ENCODE measurements at regions not wholly inside any gene's neighbourhood (a gene's known extent, or its start where the extent isn't known, plus 50 kb on each side); places are given as distances from the start of the nearest gene placed in this dataset.
"Not testable (repeated sequence)": the region's sequence is repeated elsewhere in the genome, so short reads cannot be mapped to it uniquely, and the experiment has no call there.

DNA sequence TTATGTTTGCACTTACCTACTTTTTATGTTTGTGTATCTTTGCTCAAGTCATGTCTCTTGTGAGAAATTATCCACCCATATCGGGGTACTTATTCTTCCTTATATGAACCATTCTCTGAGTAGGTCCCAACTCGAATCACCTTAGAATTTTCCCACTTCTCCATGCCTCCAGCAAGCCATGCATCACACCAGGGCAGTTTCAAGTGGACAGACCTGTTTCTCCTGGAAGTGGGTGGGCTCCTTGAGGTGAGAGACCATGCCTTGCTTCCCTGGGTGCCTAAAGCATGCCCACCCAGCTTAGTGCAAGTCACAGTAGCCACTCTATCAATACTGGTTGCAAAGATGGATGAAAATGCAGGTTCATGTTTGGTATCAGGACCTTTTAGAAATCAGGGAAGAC lies 187.2 kb downstream of the KIT start:
- DNase-seq (ENCODE audit: low read depth) = no peak

DNA sequence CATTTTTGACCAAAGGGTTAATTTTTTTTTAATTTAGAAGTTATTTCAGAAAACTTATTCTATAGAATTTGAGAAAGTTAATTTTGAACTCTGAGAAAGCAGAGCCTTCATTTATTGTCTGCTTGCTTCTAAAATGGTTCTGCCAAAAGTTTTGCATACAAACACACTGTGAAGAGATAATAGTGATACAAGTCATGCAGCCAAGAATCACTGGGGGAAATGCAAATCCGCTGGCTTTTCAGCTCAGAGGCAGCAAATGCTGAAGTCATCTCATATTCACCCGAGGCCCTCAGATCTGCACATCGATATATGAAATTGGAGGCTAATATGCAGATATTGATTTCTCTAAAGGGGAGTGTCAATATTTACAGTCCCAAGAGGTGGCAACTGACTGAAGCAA lies 186.2 kb downstream of the KIT start:
- DNase-seq (ENCODE audit: low read depth) = no peak

DNA sequence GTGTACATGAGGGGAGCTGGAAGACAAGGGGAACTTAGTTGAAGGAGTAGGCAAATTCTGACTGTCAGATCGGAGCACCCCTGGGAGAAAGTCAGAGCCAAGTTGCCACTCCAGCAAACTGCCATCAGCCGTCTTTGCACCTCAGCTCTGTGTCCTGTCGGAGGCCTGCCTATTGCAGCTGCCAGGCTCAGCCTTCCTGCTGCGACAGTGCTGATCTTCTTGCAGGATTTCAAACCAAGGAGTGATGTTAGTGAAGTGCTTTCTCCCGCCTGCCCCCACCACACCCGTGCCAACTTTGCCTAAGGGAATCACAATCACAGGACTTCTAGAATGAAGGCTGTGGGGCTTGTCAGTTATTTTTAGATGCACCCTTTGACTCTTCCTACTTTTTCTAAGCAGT lies 185.3 kb downstream of the KIT start:
- no peak for DNase-seq (ENCODE audit: low read depth)

DNA sequence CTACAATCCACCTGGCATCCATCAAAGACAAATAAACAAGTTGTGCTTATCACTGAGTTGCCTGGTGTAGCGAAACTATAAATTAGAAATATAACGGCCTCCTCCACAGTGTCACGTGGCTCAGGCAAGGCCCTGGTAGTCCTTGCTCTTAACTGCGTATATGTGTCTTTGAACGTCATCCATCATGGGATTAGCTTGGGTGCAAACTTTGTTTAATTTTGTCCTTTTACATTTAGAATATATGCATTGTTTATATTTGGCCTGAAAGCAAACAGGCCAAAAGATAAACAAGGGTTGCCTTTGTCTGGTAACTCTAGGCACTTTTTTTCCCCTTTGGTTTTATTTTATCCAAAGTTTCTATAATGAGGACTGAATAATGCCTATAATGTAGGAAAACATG lies 184.9 kb downstream of the KIT start:
- DNase-seq (ENCODE audit: low read depth) = no peak

DNA sequence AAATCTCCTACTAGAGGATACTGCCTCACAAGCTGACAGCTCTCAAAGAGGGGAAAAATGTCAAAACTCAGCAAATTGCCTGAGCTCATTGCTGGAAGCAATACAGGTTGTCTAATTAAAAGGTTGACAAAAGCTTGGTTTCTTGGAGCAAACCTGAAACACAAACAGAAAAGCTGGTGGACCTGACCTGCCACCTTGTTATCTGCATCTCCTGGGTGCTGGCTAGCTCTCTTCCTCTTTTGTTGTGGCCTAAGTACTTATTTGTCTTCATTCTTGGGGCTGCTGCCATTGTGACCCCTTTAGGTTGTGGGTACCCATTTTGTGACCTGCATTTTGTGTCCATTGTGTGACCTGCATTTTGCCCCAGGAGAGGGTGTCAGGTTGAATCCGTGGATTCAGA lies 184.5 kb downstream of the KIT start:
- no peak for DNase-seq (ENCODE audit: low read depth)

DNA sequence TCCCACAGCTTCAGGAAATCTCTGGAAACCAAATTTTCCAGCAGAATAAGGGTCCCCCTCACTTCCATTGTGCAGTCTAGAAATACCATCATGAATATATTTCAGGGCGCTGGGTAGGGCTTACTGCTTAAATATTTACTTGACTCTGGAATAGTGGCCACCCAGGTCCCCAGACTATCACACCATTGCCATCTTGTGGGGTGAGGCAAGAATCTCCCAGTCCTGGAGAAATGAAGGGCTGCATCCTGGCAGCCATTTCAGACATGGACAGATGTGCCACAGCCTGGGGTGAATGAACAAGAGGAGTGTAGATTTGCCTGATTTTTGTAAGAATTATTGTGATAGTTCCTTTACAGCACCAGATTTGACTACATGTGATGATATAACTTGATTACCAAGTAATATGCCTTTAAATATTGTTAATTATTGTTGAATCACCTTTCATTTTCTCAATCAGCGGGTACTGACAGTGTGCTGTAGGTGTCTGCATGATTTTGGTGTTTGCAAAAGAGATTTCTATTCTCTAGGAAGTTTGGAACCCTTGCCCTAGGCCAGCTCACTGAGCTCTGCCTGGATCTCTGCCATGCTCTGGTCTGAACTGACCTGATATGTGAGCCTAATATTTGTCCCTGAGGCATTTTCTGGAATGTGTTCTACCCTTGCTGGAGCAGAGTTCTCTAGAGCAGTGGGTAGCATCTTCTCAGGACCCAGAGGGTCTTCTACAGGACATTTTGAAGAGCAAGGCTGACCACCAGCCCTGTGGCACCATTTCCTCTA lies 183.4 kb downstream of the KIT start:
- DNase-seq (ENCODE audit: low read depth) = no peak

DNA sequence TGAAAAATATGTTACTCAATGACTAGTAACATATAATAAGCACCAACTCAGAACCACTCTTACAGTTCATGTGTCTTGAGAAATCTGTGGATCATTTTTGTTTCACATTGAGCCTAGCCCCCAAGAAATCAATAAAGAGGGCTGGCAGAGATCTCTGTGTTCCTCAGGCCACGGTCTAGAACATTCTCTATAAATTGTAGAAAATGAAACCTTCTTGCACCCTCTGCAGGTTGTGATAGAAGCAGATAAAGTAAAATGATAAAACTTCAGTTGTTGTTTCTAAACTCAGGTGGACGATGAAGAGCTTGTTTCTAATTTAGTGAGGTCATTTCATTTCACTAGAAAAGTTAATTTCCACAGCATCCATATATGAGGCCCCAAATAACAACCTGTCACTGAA lies 182.7 kb downstream of the KIT start:
- DNase-seq (ENCODE audit: low read depth) = no peak

DNA sequence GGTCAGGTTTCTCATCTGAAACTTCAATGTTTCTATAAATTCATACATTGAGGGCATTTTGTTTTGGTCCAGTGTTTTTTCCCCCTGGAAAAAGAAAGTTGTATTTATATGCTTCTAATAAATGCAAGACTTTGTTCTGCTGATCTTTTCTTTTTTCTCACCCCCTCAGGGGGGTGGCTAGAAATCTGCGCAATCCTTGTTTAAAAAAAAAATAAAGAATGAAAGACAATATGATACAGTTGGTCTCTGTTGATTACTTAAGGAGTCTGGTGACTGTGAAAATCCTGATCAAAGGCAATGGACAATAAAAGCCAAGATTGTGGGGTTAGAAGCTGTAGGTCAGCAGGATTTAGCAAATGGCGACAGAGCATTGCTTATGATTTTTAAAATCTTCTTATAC lies 180.5 kb downstream of the KIT start:
- DNase-seq (ENCODE audit: low read depth) = no peak

DNA sequence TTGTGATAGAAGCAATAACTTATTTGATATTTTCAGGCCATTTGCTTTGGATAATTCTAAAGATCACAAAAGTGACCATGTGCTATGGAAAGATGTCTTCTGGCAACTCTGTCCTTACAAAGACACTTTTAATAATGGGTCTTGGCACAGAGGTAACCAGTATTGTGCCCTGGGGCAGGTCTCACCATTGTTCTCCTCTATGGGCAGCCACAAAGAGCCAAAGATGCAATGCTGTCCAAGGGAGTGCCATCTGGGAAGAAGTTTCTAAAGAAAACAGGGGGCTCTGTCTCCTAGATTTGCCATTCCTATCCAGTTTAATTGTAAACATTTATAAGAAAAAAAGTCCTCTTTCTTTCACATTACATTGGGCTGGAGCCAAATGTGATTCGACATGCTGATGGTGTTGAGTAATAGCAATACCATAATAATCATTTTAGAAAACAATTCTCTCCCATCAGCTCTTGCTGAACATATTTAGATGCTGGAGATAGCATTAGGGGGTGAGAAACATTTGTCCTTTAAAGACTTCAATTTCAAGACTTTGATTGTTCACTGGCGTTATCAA lies 179.9 kb downstream of the KIT start:
- DNase-seq (ENCODE audit: low read depth) = no peak

DNA sequence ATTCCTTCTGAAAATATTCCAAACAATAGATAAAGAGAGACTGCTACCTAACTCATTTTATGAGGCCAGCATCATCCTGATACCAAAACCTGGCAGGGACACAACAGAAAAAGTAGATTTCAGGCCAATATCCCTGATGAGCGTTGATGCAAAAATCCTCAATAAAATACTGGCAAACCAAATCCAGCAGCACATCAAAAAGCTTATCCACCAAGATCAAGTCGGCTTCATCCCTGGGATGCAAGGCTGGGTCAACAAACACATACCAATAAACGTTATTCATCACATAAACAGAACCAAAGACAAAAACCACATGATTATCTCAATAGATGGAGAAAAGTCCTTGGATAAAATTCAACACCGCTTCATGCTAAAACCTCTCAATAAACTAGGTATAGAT lies 170.6 kb downstream of the KIT start:
- DNase-seq (ENCODE audit: low read depth) = not testable (repeated sequence)

DNA sequence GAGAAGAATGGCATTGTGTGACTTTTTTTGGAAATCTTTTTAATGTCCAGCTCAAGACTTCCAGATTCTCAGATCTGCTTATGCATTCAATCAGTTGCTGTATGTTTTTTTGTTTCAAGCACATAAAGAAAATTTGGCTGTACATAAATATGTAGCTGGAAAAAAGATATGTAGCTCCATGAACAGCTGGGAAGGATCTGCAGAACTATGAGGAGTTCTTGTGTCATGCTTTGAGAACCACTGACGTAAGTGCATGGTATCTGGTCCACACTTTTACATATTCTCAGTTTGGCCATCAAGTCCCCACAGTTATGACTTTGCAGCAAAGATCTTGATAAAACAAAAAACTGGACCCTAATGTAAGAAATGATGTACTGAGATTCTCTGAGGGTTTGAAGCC lies 165.9 kb downstream of the KIT start:
- no peak for DNase-seq (ENCODE audit: low read depth)

DNA sequence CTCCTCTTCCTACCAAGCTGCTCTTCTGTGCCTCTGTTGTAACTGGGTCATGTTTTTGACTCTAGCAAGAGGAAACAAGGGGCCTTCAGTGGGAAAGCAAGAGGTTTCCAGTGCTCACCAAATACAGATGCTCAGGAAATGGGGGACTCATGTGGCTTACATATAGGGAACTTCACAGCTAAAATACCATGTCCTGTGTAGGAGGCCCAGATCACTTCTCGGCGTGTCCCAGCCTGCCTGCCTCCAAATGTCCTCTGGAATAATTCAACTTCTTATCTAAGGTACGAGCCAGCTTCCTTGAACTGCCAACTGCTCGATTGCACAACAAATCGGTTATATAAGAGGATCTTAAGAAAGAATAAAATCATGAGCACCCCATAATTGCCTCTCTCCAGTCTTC lies 161.3 kb downstream of the KIT start:
- DNase-seq (ENCODE audit: low read depth) = no peak

DNA sequence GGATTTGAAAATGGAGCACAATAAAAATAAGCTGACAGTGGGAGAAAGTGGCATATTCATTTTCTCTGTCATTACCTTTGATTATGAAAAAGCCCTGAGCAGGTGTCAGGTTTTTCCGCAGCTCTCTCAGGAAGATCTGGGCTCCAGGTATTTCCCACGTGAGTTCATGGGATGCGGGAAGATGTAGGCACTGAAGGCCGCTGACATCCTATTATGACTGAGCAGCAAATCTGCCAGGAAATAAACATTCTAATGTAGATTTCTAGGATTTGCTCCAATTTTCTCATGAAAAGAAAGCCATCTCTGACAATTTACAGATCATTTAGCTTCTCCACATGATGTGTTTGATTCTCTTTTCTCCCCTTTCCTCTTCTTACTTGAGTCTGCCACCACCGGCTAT lies 160.7 kb downstream of the KIT start:
- no peak for DNase-seq (ENCODE audit: low read depth)

DNA sequence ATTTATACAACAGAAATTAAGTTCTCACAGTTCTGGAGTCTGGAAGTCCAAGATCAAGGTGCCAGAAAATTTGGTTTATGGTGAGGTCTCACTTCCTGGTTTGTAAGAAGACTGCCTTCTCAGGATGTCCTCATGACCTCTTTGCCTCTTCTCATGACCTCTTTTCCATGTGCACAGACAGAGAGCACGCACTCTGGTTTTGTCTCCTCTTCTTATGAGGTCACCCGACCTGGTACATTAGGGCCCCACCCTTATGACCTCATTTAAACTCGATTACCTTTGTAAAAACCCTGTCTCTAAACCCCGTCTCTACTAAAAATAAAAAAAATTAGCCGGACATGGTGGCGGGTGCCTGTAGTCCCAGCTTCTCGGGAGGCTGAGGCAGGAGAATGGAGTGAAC lies 155.9 kb downstream of the KIT start:
- no peak for DNase-seq (ENCODE audit: low read depth)

DNA sequence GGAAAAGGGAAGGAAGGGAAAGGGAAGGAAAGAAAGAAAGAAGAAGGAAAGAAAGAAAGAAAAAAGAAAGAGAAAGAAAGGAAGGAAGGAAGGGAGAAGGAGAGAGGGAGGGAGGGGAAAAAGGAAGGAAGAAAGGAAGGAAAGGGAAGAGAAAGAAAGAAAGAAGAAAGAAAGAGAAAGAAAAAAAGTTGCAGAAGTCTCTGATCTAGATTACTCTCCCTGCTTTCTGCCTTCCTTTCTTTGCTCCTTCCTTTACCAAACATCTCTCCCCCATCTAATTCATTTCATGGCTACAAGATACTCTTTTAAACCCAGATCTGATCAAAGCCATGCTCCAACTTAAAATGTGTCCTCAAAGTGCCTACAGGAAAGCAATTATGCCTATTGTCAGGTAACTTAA lies 148.6 kb downstream of the KIT start:
- no peak for DNase-seq (ENCODE audit: low read depth)

DNA sequence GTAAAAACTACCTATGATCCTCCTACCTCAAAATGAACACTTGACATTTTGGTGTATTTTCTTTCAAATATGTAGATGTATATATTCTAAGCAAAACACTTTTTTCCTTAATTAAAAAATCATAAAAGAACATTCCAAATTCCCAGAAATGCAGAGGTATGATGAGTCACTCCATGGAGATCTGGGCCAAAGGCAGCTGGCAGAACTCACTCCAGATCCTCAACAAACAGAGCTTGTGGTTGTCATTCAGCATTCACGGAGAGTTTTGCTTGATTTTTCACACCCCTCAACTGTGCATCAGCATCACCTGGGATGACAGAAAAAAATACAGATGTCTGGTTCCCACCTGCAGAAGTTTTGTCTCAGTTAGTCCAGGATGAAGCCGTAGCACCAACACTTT lies 144.6 kb downstream of the KIT start:
- no peak for DNase-seq (ENCODE audit: low read depth)

DNA sequence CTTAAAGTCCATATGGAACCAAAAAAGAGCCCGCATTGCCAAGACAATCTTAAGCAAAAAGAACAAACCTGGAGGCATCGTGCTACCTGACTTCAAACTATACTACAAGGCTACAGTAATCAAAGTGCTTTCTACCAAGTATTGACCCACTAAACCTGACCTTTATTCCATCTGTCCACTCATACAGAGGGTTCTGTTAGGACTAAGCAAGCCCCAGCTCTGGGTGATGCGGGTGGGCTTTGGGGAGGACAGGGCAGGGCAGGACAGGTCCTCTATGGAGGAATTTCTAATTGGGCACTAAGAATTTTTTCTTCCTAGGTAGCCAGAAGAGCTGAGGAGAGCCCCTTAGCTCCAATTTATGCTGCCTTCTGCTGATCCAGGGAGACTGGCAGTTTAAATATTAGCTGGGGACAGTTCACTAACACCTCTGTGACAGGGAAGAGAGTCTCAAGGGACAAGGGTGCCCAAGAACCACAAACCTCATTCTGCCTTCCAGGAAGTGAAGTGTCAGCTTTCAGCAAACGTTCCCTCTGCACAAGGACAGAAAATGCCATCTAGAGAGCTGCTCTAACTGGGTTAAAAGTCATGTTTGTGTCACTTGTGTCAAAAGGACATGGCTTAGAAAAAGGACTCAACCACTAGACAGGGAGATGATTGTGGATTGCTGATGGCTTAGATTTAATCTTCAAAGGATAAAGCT lies 143.2 kb downstream of the KIT start:
- DNase-seq (ENCODE audit: low read depth) = no peak

DNA sequence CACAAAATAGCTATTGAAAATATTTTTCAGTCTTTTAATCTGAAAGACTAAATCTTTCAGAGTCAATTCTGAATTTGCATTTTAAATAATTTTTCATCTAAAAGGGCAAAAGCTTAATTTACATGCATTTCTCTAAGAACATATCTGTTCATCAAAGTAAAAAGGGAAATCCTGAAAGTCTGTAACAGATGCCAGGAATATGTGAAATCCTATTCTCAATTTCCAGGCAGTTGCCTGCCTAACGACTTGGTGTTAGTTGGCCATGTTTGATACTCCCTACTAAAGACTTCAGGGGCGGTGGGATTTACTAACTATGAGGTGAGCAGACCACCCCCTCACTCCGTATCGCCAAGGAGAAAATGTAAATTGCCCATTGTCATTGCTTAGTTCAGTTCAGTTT lies 136.8 kb downstream of the KIT start:
- DNase-seq (ENCODE audit: low read depth) = no peak

DNA sequence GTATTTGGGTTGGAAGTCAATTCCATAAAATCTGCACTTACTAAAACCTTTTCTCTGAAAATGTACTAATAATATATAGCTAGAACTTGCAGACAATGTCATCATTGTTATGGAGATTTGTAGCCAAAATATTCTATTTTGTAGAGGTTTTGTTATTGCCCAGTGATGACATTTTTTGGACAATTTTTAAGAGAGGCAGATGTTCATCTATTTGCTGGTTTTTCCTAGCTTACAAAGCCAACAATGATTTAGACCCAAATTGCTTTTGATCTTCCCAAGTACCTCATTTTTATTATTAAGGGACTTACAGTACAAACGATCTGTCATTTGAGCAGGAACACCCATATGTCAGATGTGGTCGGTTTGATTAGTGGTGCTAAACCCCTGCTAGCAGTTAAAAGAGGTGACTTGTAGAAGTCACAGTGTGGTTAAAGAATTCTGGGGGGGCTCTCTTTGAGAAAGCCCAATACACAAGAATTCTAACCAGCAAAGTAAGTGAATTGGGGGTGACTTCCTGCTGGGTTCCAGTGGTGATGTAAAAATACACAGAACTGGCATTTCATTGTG lies 136.2 kb downstream of the KIT start:
- no peak for DNase-seq (ENCODE audit: low read depth)

Measured in activated T-helper 1 cell treated with Interleukin-2 at 50 U/mL for 16 hours (primary cell).